ENCODE measurements at regions not wholly inside any gene's neighbourhood (a gene's known extent, or its start where the extent isn't known, plus 50 kb on each side); places are given as distances from the start of the nearest gene placed in this dataset.

GRCh38 chr14:42200957-42201356, 594.3 kb downstream of the LRFN5 start:
- TF ChIP-seq ZC3H10 (CRISPR knock-in tag; IDR thresholded peaks at IDR 0.05) (no peak), GLIS3 (CRISPR knock-in tag; IDR thresholded peaks at IDR 0.05) (no peak), ZFP3 (CRISPR knock-in tag; IDR thresholded peaks at IDR 0.05) (no peak), CSRNP3 (CRISPR knock-in tag; IDR thresholded peaks at IDR 0.05) (no peak), TSHZ2 (CRISPR knock-in tag; IDR thresholded peaks at IDR 0.05) (no peak), ZFP30 (CRISPR knock-in tag; IDR thresholded peaks at IDR 0.05) (no peak), ESRRG (CRISPR knock-in tag; IDR thresholded peaks at IDR 0.05) (no peak), TCF4 (CRISPR knock-in tag; IDR thresholded peaks at IDR 0.05; ENCODE audit: borderline replicate concordance) (no peak), ARNTL (CRISPR knock-in tag; IDR thresholded peaks at IDR 0.05; ENCODE audit: borderline replicate concordance, low read depth) (no peak), TOX (CRISPR knock-in tag; IDR thresholded peaks at IDR 0.05; ENCODE audit: borderline replicate concordance) (no peak), CSDC2 (CRISPR knock-in tag; IDR thresholded peaks at IDR 0.05) (no peak), ISL1 (CRISPR knock-in tag; IDR thresholded peaks at IDR 0.05) (no peak), PPARA (CRISPR knock-in tag; IDR thresholded peaks at IDR 0.05; ENCODE audit: borderline replicate concordance) (no peak)
- ATAC-seq = no peak

GRCh38 chr14:42198010-42198409, 591.3 kb downstream of the LRFN5 start:
- TF ChIP-seq ARNTL (CRISPR knock-in tag; IDR thresholded peaks at IDR 0.05; ENCODE audit: borderline replicate concordance, low read depth) (no peak), OSR1 (CRISPR knock-in tag; IDR thresholded peaks at IDR 0.05) (no peak), PATZ1 (CRISPR knock-in tag; IDR thresholded peaks at IDR 0.05; ENCODE audit: borderline replicate concordance) (no peak), ZFP3 (CRISPR knock-in tag; IDR thresholded peaks at IDR 0.05) (no peak), ESRRG (CRISPR knock-in tag; IDR thresholded peaks at IDR 0.05) (no peak), TCF4 (CRISPR knock-in tag; IDR thresholded peaks at IDR 0.05; ENCODE audit: borderline replicate concordance) (no peak), TOX (CRISPR knock-in tag; IDR thresholded peaks at IDR 0.05; ENCODE audit: borderline replicate concordance) (no peak), ZNF8 (CRISPR knock-in tag; IDR thresholded peaks at IDR 0.05) (no peak), TSHZ2 (CRISPR knock-in tag; IDR thresholded peaks at IDR 0.05) (no peak), POU6F1 (CRISPR knock-in tag; IDR thresholded peaks at IDR 0.05; ENCODE audit: borderline replicate concordance, low read depth) (no peak), ISL1 (CRISPR knock-in tag; IDR thresholded peaks at IDR 0.05) (no peak), GLIS3 (CRISPR knock-in tag; IDR thresholded peaks at IDR 0.05) (no peak), CREB5 (CRISPR knock-in tag; IDR thresholded peaks at IDR 0.05; ENCODE audit: low read depth) (no peak), BACH2 (CRISPR knock-in tag; IDR thresholded peaks at IDR 0.05; ENCODE audit: borderline replicate concordance) (no peak), ZNF565 (CRISPR knock-in tag; conservative IDR thresholded peaks at IDR 0.05; ENCODE audit: low read depth) (no peak), CSDC2 (CRISPR knock-in tag; IDR thresholded peaks at IDR 0.05) (no peak), ZC3H10 (CRISPR knock-in tag; IDR thresholded peaks at IDR 0.05) (no peak), SNAI2 (CRISPR knock-in tag; IDR thresholded peaks at IDR 0.05) (no peak)
- ATAC-seq = no peak
